D341Med (cell line): ENCODE measurements at regions not wholly inside any gene's neighbourhood (a gene's known extent, or its start where the extent isn't known, plus 50 kb on each side); places are given as distances from the start of the nearest gene placed in this dataset.
"Not testable (repeated sequence)": the region's sequence is repeated elsewhere in the genome, so short reads cannot be mapped to it uniquely, and the experiment has no call there.

Source experiments
- DNase-seq: peaks from one replicate; pipeline ENCODE4 v3.0.0; 2012; ENCODE audit warnings: low spot score

- DNase-seq: no peak
Observed at GRCh38 chr7:32762925-32763293, 128.7 kb downstream of the KBTBD2 start.

GRCh38 chr7:32762206-32762924 is 129.2 kb downstream of the KBTBD2 start:
- DNase-seq: not testable (repeated sequence)

- no peak for DNase-seq
Observed at GRCh38 chr7:32761451-32762205, 129.9 kb downstream of the KBTBD2 start.

GRCh38 chr7:32760755-32761154 is 130.8 kb downstream of the KBTBD2 start:
- DNase-seq: not testable (repeated sequence)

GRCh38 chr7:32759859-32760258 is 131.7 kb downstream of the KBTBD2 start:
- DNase-seq: not testable (repeated sequence)

- DNase-seq: not testable (repeated sequence)
Observed at GRCh38 chr7:32753872-32754271, 137.7 kb downstream of the KBTBD2 start.

GRCh38 chr7:32748337-32748736 is 143.2 kb downstream of the KBTBD2 start:
- not testable (repeated sequence) for DNase-seq

- DNase-seq: not testable (repeated sequence)
Observed at GRCh38 chr7:32747443-32748148, 144.0 kb downstream of the KBTBD2 start.

GRCh38 chr7:32741853-32742476 is 149.6 kb downstream of the KBTBD2 start:
- not testable (repeated sequence) for DNase-seq

- not testable (repeated sequence) for DNase-seq
Observed at GRCh38 chr7:32739749-32740148, 151.8 kb downstream of the KBTBD2 start.

- not testable (repeated sequence) for DNase-seq
Observed at GRCh38 chr7:32738390-32738789, 153.2 kb downstream of the KBTBD2 start.

GRCh38 chr7:32732767-32733166 is 158.8 kb downstream of the KBTBD2 start:
- not testable (repeated sequence) for DNase-seq

- not testable (repeated sequence) for DNase-seq
Observed at GRCh38 chr7:32729335-32729675, 162.3 kb downstream of the KBTBD2 start.

- peak; percentile 86 for DNase-seq
Observed at GRCh38 chr7:32728412-32729334, 162.9 kb downstream of the KBTBD2 start.

GRCh38 chr7:32727483-32728411 is 163.8 kb downstream of the KBTBD2 start:
- peak; percentile 75 for DNase-seq

GRCh38 chr7:32722837-32723236 is 168.7 kb downstream of the KBTBD2 start:
- not testable (repeated sequence) for DNase-seq

- no peak for DNase-seq
Observed at GRCh38 chr7:32694182-32694581, 197.4 kb downstream of the KBTBD2 start.

GRCh38 chr7:32691965-32692815 is 196.9 kb downstream of the AVL9 start:
- not testable (repeated sequence) for DNase-seq

- DNase-seq: not testable (repeated sequence)
Observed at GRCh38 chr7:32688092-32688491, 192.8 kb downstream of the AVL9 start.
